8988T (cell line): ENCODE measurements at regions not wholly inside any gene's neighbourhood (a gene's known extent, or its start where the extent isn't known, plus 50 kb on each side); places are given as distances from the start of the nearest gene placed in this dataset.

ENCODE experiments used
- DNase-seq: peaks from one replicate; pipeline ENCODE4 v3.0.0; 2011

DNA sequence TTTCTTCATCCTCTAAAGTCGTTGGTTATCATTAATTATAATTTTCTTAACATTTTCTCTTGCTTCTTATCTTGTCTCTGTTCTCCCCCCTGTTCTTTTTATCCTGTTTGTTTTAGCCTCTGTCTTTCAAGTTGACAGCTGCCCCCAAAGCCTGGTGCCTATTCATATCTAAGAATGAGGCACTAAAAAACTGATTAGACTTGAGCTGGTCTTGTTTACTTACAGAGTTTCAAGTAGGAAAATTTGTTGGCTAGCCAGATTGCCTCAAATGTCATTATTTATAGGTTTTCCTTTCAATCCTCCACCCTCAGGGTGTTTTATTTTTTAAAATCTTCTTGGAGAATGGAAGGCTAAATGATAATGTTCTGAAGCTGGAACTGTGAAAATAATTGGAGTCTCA is 236.0 kb downstream of the UTP18 start:
- no peak for DNase-seq

DNA sequence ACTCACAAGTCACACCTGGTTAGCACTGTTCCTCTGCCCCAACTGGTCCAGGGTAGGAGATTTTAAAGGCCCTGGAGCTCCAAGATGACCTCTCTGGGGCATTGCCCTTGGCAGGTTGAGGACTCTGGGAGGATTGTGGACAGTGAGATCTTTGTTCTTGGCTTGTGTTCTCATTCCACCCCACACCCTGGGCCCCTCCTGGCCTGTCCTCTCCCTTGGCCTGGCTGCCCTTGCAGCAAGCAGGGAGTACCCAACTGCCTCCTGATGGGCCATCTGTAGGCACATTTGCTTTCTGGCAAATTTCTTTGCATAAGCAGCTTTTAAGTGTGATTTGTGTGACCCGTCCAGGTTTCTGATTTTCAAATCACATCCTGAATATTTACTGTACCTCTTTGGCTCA is 239.6 kb downstream of the UTP18 start:
- no peak for DNase-seq

GRCh38 chr17:51500454-51500853 is 240.1 kb downstream of the UTP18 start:
- DNase-seq = no peak

GRCh38 chr17:51505450-51505849 is 245.1 kb downstream of the UTP18 start:
- DNase-seq = no peak

GRCh38 chr17:51507444-51507843 is 247.1 kb downstream of the UTP18 start:
- no peak for DNase-seq

- no peak for DNase-seq
Measured at GRCh38 chr17:51508048-51508447, 247.7 kb downstream of the UTP18 start.

DNA sequence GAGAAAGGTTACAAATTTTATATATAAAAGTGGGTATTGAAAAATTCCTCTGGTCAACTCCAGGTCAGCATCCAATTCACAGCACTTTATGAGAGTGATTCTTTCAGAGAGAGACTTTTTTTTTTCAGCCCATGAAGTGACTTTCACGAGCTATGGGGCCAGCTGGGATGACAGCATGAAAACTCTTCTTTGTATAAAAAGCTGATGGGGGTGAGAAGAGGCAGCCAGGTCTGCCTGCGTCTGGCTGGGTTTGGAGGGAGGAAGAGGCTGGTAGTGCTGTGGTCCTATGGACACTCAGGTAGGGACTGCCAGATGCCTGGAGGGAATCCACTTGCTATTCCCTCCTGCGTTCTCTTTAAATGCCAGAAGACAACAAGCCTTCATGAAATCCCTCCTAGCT is 250.6 kb downstream of the UTP18 start:
- no peak for DNase-seq

DNA sequence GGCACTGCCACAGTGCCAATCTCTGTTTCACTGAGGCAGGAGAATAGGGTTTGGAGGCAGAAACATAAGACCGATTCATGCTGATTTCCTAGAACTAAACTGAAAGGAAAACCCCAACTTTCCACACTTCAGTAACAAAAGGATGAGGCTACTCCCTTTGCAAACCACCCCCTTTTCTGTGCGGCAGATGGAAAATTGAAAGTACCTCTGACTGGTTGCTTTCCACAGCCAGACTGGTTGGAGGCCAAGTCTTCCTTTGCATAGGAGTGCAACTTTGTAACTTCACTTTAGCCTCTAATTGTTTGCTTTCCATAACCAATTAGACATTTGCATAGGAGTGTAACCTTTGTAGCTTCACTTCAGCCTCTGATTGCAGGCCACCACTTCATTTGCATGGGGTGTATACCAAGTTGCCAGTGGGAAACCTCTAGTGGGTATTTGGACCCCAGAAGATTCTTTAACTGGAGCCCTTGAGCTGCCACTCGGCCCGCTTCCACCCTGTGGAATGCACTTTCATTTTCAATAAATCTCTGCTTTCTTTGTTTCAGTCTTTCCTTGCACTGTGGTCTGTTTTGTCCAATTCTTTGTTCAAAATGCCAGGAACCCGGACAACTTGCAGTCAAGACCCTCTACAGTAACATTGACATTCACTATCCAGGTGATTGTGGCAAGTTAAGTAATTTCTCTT is 252.0 kb downstream of the UTP18 start:
- no peak for DNase-seq

- no peak for DNase-seq
Measured at GRCh38 chr17:51516924-51517323, 256.6 kb downstream of the UTP18 start.

DNA sequence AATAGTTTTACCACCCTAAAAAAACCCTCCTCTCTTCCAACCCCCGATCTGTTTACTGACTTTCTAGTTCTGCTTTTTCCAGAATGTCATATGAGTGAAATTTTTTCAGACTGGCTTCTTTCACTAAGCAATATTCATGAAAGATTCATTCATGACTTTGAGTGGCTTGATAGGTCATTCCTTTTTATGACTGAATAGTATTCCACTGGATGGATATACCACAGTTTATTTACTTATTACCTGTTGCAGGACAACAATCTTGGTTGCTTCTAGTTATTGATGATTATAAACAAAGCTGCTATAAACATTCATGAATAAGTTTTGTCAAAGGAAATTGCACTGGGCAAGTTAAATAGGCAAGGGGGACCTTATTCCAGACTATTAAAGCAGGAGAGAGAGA is 264.2 kb downstream of the UTP18 start:
- no peak for DNase-seq

DNA sequence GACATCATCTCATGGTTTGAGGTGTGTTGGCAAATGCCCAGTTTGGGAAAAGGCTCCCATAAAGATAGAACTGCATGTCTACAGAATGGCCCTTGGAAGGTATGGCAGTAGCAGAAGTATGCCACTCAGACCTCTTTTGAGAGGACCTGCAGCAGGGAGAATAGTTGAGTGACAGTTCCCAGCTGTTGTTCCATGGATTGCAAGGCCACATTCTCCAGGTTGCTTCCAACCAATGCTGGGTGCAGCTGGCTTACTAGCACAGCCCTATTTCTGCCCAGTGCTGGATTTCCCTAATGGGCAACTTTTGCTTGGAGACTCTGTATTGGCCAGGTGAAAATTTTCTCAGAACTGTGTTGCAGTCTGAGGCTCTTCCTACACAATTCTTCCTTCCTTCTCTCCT is 266.2 kb downstream of the UTP18 start:
- DNase-seq = no peak

GRCh38 chr17:51527225-51527982 is 267.1 kb downstream of the UTP18 start:
- no peak for DNase-seq

- DNase-seq = no peak
Measured at GRCh38 chr17:51528111-51528510, 267.8 kb downstream of the UTP18 start.

- no peak for DNase-seq
Measured at GRCh38 chr17:51533219-51533618, 272.9 kb downstream of the UTP18 start.

- DNase-seq = no peak
Measured at GRCh38 chr17:51533821-51534220, 273.5 kb downstream of the UTP18 start.

DNA sequence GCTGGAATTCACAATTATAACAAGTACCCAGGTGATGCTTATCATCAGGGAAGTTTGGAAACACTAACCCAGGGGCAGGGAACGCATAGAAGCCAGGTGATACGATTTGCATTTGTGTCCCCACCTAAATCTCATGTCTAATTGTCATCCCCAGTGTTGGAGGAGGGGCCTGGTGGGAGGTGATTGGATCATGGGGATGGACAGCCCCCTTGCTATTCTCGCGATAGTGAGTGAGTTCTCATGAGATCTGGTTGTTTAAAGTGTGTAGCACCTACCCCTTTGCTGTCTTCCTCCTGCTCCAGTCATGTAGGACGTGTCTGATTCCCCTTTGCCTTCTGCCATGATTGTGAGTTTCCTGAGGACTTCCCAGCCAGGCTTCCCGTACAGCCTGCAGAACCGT is 276.3 kb downstream of the UTP18 start:
- no peak for DNase-seq

GRCh38 chr17:51537996-51538550 is 277.7 kb downstream of the UTP18 start:
- DNase-seq = no peak

GRCh38 chr17:51540151-51540550 is 279.8 kb downstream of the UTP18 start:
- no peak for DNase-seq

GRCh38 chr17:51541215-51541614 is 280.9 kb downstream of the UTP18 start:
- no peak for DNase-seq

- no peak for DNase-seq
Measured at GRCh38 chr17:51546114-51546513, 285.8 kb downstream of the UTP18 start.

- DNase-seq = no peak
Measured at GRCh38 chr17:51548125-51548524, 287.8 kb downstream of the UTP18 start.

- no peak for DNase-seq
Measured at GRCh38 chr17:51555153-51555552, 294.8 kb downstream of the UTP18 start.

DNA sequence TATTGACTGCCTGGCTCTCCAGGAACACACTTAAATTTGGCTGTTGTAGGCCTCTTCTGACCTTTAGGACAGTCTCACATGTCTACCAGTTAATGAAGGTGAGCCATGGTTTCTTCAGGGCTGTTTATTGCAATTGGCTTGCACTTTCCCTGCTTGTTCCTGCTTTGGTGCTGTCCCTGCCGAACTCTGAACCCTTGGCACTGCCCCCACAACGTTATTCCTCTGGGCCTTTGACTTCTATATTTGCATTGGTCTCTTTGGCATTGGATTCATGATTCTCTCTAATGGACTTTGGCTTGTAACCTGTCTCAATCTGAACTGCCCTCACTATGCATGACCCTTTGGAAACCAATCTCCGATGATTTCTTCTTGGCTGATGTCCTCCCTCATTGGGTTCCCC is 299.4 kb downstream of the UTP18 start:
- no peak for DNase-seq

DNA sequence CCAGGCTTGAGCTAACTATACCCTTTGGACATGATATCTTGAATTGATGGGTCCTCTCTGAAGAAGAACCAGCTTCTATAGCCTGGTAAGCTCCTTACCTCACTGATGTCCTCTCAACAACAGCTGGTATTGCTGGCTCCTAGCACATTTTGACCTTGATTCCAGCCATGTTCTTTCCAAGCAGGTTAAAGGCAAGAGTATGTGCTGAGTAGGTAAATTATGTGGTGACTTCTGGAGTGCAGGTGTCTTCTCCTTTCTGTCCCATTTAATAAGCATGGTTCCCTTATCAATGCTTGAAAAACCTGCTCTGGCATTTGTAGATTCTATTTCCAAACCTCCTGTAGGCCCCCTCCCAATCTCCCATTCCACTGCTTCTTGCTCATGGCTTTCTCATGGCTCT is 300.1 kb downstream of the UTP18 start:
- no peak for DNase-seq
